ENCODE measurements at regions not wholly inside any gene's neighbourhood (a gene's known extent, or its start where the extent isn't known, plus 50 kb on each side); places are given as distances from the start of the nearest gene placed in this dataset.

- Mint-ChIP-seq H3K4me3 (no peak overlapping the region), H3K36me3 (no peaks in the 10 kb centered on the region), H3K27ac (no peak overlapping the region)
Measured at GRCh38 chr3:13718436-13718835, 161.4 kb downstream of the WNT7A start.

DNA sequence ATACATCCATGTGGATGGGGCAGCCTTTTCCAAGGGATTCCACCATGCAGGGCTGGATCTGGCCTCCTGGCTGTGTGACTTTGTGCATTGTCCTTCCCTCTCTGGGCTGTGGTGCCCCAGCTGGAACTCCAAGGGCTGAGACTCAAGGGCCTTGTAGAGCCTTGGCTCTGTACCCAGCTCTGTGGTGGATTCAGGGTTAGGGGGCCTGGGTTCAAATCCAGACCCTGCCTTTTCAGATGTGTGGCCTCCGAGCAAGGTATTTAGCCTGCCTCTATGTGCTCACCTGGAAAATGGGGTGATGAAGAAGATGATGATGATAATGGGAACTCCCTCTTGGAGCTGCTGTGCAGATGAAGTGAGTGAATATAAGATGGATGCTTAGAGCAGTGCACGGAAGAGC, 161.9 kb downstream of the WNT7A start:
- peaks cover 20% of the 10 kb centered on the region for H3K27me3 Mint-ChIP-seq
- H3K4me3 Mint-ChIP-seq: no peak overlapping the region
- no peaks in the 10 kb centered on the region for H3K36me3 Mint-ChIP-seq
- ATAC-seq: no peak
- H3K4me1 Mint-ChIP-seq: no peaks in the 10 kb centered on the region
- peaks cover 27% of the 10 kb centered on the region for H3K9me3 Mint-ChIP-seq
- H3K27ac Mint-ChIP-seq: no peak overlapping the region

More at GRCh38 chr3:13718436-13718835, 161.4 kb downstream of the WNT7A start:
- H3K4me1 Mint-ChIP-seq: no peaks in the 10 kb centered on the region
- H3K27me3 Mint-ChIP-seq: peaks cover 17% of the 10 kb centered on the region
- H3K9me3 Mint-ChIP-seq: peaks cover 25% of the 10 kb centered on the region
- ATAC-seq: peak; percentile 32

DNA sequence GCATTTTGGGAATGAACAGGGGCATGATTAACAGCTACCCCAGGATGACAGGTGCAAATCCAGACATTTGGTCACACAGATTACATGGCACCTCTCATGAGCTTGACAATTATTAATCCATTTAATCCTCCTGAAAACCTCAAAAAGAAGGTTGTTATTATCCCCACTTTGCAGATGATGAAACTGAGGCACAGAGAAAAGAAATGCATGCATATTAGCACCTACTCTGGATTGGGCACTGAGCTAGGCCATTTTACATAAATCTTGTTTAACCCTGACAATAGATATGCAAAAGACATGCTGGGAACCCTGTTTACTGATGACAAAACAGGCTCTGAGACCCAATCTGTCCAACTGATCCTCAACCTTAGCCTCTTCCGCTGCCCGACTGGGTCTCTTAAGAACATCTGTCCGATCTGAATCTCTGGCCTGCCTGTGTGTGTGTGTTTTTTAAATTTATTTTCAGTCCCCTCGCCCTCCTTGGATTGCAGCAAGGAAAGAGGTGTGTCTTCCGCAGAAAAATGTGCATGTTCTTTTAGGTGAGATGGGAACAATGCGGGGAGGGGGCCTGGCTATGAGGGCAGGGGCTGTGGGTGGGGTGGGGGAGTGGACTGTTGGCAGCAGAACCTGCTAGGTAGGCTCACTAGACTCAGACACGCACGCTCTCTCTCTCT, 162.5 kb downstream of the WNT7A start:
- H3K9me3 Mint-ChIP-seq: peaks cover 30% of the 10 kb centered on the region
- peaks cover 27% of the 10 kb centered on the region for H3K27me3 Mint-ChIP-seq
- ATAC-seq: no peak
- H3K4me1 Mint-ChIP-seq: no peaks in the 10 kb centered on the region
- no peak overlapping the region for H3K4me3 Mint-ChIP-seq
- no peaks in the 10 kb centered on the region for H3K36me3 Mint-ChIP-seq
- H3K27ac Mint-ChIP-seq: no peak overlapping the region

- no peak for ATAC-seq
- no peaks in the 10 kb centered on the region for H3K36me3 Mint-ChIP-seq
- peaks cover 35% of the 10 kb centered on the region for H3K9me3 Mint-ChIP-seq
- no peak overlapping the region for H3K4me3 Mint-ChIP-seq
- H3K4me1 Mint-ChIP-seq: no peaks in the 10 kb centered on the region
- H3K27ac Mint-ChIP-seq: no peak overlapping the region
- peaks cover 34% of the 10 kb centered on the region for H3K27me3 Mint-ChIP-seq
Measured at GRCh38 chr3:13716540-13717221, 163.2 kb downstream of the WNT7A start.

DNA sequence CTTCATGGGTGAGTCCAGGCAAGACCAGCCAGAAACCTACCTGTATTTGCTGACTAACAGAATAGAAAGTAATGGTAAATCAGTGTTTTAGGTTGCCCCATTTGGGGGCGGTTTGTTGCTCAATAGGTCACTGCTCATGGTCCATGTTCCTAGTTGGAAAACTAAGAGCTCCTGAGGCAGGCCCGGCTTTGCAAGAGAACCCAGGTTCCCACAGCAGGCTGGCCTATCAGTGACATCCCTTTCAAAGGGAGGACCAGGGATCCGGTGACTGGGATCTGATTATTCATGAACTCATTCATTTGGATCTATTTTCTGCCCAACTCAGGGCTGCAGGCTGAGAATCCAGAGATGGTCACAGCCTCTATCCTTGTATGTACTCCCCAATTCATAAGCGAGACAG, 163.9 kb downstream of the WNT7A start:
- no peaks in the 10 kb centered on the region for H3K36me3 Mint-ChIP-seq
- no peaks in the 10 kb centered on the region for H3K4me1 Mint-ChIP-seq
- H3K9me3 Mint-ChIP-seq: peaks cover 42% of the 10 kb centered on the region
- H3K4me3 Mint-ChIP-seq: no peak overlapping the region
- H3K27ac Mint-ChIP-seq: no peak overlapping the region
- ATAC-seq: no peak
- H3K27me3 Mint-ChIP-seq: peaks cover 41% of the 10 kb centered on the region

DNA sequence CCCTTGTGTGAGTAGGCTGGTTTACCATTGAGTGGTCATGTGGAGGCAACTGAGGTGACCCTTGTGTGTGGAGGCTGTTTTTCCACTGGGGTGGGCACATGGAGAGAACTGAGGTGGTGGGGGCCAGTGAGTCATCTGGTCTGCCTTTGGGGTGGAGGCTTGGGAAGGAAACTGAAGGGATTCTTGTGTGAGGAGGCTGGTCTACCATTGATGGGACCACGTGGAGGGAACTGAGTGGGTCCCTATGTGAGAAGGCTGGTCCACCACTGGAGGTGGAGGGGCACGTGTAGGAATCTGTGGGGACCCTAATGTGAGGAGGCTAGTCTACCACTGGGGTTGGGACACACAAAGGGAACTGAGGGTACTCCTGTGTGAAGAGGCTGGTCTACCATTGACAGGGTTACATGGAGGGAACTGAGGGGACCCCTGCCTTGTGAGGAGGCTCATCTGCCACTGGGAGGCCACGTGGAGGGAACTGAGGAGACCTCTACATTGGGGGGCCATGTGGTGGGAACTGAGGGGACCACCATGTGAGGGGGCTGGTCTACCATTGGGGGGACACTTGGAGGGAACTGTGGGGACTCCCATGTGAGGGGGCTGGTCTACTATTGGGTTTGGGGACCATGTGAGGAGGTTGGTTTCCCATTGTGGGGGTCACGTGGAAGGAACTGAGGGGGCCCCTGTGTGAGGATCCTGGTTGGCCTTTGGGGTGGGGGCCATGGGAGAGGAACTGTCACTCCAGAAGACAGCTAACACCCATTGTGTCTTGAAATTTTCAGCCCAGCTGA, 164.5 kb downstream of the WNT7A start:
- ATAC-seq: no peak
- peaks cover 48% of the 10 kb centered on the region for H3K9me3 Mint-ChIP-seq

DNA sequence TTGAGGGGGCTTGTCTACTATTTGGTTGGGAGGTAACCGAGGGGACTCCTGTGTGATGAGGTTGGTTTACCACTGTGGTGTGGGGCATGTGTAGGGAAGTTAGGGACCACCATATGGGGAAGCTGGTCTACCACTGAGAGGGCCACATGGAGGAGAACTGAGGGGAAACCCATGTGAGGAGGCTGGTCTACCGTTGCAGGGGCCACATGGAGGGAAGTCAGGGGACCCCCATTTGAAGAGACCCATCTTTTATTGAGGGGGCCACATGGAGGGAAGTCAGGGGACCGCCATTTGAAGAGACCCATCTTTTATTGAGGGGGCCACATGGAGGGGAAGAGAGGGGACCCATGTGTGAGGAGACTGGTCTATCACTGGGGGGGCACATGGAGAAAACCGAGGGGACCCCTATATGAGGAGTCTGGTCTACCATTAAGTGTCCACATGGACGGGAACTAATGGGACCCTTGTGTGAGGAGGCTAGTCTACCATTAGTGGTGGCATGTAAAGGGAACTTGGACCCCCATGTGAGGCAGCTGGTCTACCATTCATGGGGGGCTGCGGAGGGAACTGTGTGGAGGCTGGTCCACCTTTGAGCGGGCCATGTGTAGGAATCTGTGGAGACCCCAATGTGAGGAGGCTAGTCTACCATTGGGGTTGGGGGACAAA, 165.5 kb downstream of the FBLN2 start:
- H3K27ac Mint-ChIP-seq: no peak overlapping the region
- peaks cover 58% of the 10 kb centered on the region for H3K9me3 Mint-ChIP-seq

More for the DNA sequence above, 164.5 kb downstream of the WNT7A start:
- Mint-ChIP-seq H3K36me3 (no peaks in the 10 kb centered on the region), H3K27me3 (peaks cover 47% of the 10 kb centered on the region), H3K4me1 (no peaks in the 10 kb centered on the region), H3K27ac (no peak overlapping the region), H3K4me3 (no peak overlapping the region)

GRCh38 chr3:13713396-13713795, 164.5 kb downstream of the FBLN2 start:
- Mint-ChIP-seq H3K4me1 (no peaks in the 10 kb centered on the region), H3K27me3 (peaks cover 66% of the 10 kb centered on the region), H3K4me3 (no peak overlapping the region), H3K9me3 (peaks cover 66% of the 10 kb centered on the region), H3K27ac (no peak overlapping the region), H3K36me3 (no peaks in the 10 kb centered on the region)
- ATAC-seq: no peak

More for the DNA sequence above, 165.5 kb downstream of the FBLN2 start:
- no peaks in the 10 kb centered on the region for H3K36me3 Mint-ChIP-seq
- peaks cover 57% of the 10 kb centered on the region for H3K27me3 Mint-ChIP-seq
- H3K4me1 Mint-ChIP-seq: no peaks in the 10 kb centered on the region
- H3K4me3 Mint-ChIP-seq: no peak overlapping the region
- ATAC-seq: no peak

DNA sequence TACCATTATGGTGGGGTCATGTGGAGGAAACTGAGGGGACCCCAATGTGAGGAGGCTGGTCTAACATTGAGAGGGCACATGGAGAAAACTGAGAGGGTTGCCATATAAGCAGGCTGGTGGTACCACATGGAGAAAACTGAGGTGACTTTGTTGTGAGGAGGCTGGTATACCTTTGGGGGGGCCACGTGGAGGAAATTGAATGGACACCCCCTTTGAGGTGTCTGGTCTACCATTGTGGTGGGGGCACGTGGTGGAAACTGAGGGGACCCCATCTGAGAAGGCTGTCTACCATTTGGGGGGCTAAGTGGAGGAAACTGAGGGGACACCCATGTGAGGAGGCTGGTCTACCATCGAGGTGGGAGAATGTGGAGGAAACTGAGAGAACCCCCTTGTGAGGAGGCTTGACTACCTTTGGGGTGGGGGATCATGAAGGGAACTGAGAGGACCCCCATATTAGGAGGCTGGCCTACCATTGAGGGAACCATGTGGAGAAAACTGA, 163.8 kb downstream of the FBLN2 start:
- peaks cover 71% of the 10 kb centered on the region for H3K9me3 Mint-ChIP-seq
- H3K36me3 Mint-ChIP-seq: no peaks in the 10 kb centered on the region
- H3K4me1 Mint-ChIP-seq: no peaks in the 10 kb centered on the region
- H3K27ac Mint-ChIP-seq: no peak overlapping the region
- H3K27me3 Mint-ChIP-seq: peaks cover 73% of the 10 kb centered on the region
- no peak for ATAC-seq
- H3K4me3 Mint-ChIP-seq: no peak overlapping the region

GRCh38 chr3:13711911-13712650, 163.2 kb downstream of the FBLN2 start:
- Mint-ChIP-seq H3K9me3 (peaks cover 78% of the 10 kb centered on the region), H3K4me3 (no peak overlapping the region)

DNA sequence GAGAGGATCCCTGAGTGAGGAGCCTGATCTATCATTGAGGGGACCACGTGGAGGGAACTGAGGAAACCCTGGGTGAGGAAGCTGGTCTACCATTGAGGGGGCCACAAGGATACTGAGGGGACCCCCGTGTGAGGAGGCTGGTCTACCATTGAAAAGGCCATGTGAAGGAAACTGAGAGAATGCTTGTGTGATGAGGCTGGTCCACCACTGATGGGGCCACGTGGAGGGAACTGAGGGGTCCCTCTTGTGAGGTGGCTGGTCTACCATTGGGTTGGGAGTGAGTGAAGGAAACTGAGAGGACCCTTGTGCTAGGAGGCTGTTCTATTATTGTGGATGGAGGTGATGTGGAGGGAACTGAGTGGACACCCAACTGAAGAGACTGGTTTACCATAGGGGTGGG, 161.3 kb downstream of the FBLN2 start:
- Mint-ChIP-seq H3K9me3 (peaks cover 95% of the 10 kb centered on the region), H3K27ac (no peak overlapping the region), H3K27me3 (peaks cover 96% of the 10 kb centered on the region), H3K4me3 (no peak overlapping the region), H3K4me1 (no peaks in the 10 kb centered on the region), H3K36me3 (no peaks in the 10 kb centered on the region)
- no peak for ATAC-seq

More at GRCh38 chr3:13711911-13712650, 163.2 kb downstream of the FBLN2 start:
- H3K27ac Mint-ChIP-seq: no peak overlapping the region
- H3K4me1 Mint-ChIP-seq: no peaks in the 10 kb centered on the region
- ATAC-seq: no peak
- peaks cover 80% of the 10 kb centered on the region for H3K27me3 Mint-ChIP-seq
- H3K36me3 Mint-ChIP-seq: no peaks in the 10 kb centered on the region

GRCh38 chr3:13709706-13710105, 160.8 kb downstream of the FBLN2 start:
- Mint-ChIP-seq H3K9me3 (peaks cover 94% of the 10 kb centered on the region), H3K36me3 (no peaks in the 10 kb centered on the region), H3K4me3 (no peak overlapping the region), H3K27ac (no peak overlapping the region), H3K4me1 (no peaks in the 10 kb centered on the region), H3K27me3 (peaks cover 96% of the 10 kb centered on the region)
- no peak for ATAC-seq

DNA sequence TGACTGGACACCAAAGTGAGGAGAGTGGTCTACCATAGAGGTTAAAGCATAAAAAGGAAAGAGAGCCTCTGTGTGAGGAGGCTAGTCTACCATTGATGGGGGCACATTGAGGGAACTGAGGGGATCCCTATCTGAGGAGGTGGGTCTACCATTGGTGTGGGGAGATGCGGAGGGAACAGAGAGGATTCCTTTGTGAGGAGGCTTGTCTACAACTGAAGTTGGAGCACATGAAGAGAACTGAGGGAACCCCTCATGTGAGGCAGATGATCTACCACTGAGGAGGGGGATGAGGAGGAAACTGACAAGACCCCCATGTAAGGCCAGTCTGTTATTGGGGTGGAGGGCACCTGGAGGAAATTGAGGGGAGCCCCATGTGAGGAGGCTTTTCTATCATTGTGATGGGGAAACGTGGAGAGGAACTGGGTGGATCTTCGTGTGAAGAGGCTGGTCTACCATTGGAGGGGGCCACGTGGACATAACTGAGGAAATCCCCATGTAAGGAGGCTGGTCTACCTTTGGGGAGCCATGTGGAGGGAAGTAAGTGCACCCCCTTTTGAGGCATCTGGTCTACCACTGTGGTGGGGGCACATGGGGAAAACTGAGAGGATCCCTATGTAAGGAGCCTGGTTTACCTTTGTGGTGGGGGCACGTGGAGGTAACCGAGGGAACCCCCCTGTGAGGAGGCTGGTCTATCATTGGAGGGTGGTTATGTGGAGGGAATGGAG, 160.1 kb downstream of the FBLN2 start:
- Mint-ChIP-seq H3K27me3 (peaks cover 96% of the 10 kb centered on the region), H3K4me1 (no peaks in the 10 kb centered on the region), H3K36me3 (no peaks in the 10 kb centered on the region), H3K9me3 (peaks cover 89% of the 10 kb centered on the region), H3K4me3 (no peak overlapping the region), H3K27ac (no peak overlapping the region)
- no peak for ATAC-seq

GRCh38 chr3:13708301-13708700, 159.4 kb downstream of the FBLN2 start:
- Mint-ChIP-seq H3K36me3 (no peaks in the 10 kb centered on the region), H3K4me3 (no peak overlapping the region), H3K4me1 (no peaks in the 10 kb centered on the region), H3K27ac (no peak overlapping the region), H3K9me3 (peaks cover 88% of the 10 kb centered on the region), H3K27me3 (peaks cover 100% of the 10 kb centered on the region)
- ATAC-seq: no peak
